DND-41 (cell line): ENCODE measurements at regions not wholly inside any gene's neighbourhood (a gene's known extent, or its start where the extent isn't known, plus 50 kb on each side); places are given as distances from the start of the nearest gene placed in this dataset.

Source experiments
- ATAC-seq: fragments of 200-7000 bp; cut with Tn5 transposase; 3 replicates; pipeline ENCODE4 v1.9.1; 2021; ENCODE audit warnings: low read depth; ENCODE audit not compliant: insufficient read depth
- DNase-seq: peaks from one replicate; pipeline ENCODE4 v3.0.0-alpha.2; 2020
- H2AFZ ChIP-seq: 2 replicates; pipeline ENCODE4 v1.6.0; 2012; ENCODE audit warnings: low read depth, low read length
- H3K27ac ChIP-seq: 2 replicates; pipeline ENCODE4 v1.5.1; 2012; ENCODE audit warnings: low read length, inconsistent platforms
- H3K27me3 ChIP-seq: fragments of 200-600 bp; sonication (generic); 2 replicates; pipeline ENCODE4 v1.6.0; 2012; ENCODE audit warnings: low read length, mild to moderate bottlenecking, inconsistent platforms; ENCODE audit not compliant: insufficient read depth, poor library complexity
- H3K36me3 ChIP-seq: 2 replicates; pipeline ENCODE4 v1.5.1; 2012; ENCODE audit warnings: low read length, inconsistent platforms; ENCODE audit not compliant: insufficient read depth
- H3K4me1 ChIP-seq: 2 replicates; pipeline ENCODE4 v1.5.1; 2012; ENCODE audit warnings: mild to moderate bottlenecking, low read length; ENCODE audit not compliant: insufficient read depth
- H3K4me2 ChIP-seq: 2 replicates; pipeline ENCODE4 v1.6.0; 2012; ENCODE audit warnings: mild to moderate bottlenecking, moderate library complexity, low read length, inconsistent platforms; ENCODE audit not compliant: insufficient read depth
- H3K4me3 ChIP-seq, 2 experiments: fragments of 200-600 bp in 1 of 2; shearing (Covaris generic) in 1 of 2; 2 replicates each; pipeline ENCODE4 v1.5.1; 2012 to 2016; ENCODE audit warnings: inconsistent platforms in 2 of 2, low read length in 2 of 2, mild to moderate bottlenecking in 2 of 2, low read depth in 1 of 2, moderate library complexity in 1 of 2
- H3K79me2 ChIP-seq: 2 replicates; pipeline ENCODE4 v1.6.0; 2012; ENCODE audit warnings: low read length, inconsistent platforms; ENCODE audit not compliant: insufficient read depth
- H3K9ac ChIP-seq: 2 replicates; pipeline ENCODE4 v1.6.0; 2012; ENCODE audit warnings: low read depth, mild to moderate bottlenecking, inconsistent platforms, low read length, moderate library complexity
- H3K9me3 ChIP-seq: 2 replicates; pipeline ENCODE4 v1.5.1; 2012; ENCODE audit warnings: low read length, moderate library complexity, mild to moderate bottlenecking, inconsistent platforms; ENCODE audit not compliant: insufficient read depth, severe bottlenecking
- H4K20me1 ChIP-seq: 2 replicates; pipeline ENCODE4 v1.6.0; 2012; ENCODE audit warnings: low read length; ENCODE audit not compliant: insufficient read depth
- EZH2 ChIP-seq: IDR thresholded peaks from 3 replicates; pipeline ENCODE4 v1.6.1; 2012; ENCODE audit warnings: borderline replicate concordance, low read depth, mild to moderate bottlenecking, moderate library complexity, low read length, inconsistent platforms; ENCODE audit not compliant: severe bottlenecking
- TF ChIP-seq, protein P1 (sequence below): IDR thresholded peaks from 2 replicates; pipeline ENCODE4 v1.5.1; 2012; ENCODE audit warnings: borderline replicate concordance, low read length, moderate library complexity, mild to moderate bottlenecking; ENCODE audit not compliant: poor library complexity, severe bottlenecking; ENCODE audit errors: extremely low read depth

DNA sequence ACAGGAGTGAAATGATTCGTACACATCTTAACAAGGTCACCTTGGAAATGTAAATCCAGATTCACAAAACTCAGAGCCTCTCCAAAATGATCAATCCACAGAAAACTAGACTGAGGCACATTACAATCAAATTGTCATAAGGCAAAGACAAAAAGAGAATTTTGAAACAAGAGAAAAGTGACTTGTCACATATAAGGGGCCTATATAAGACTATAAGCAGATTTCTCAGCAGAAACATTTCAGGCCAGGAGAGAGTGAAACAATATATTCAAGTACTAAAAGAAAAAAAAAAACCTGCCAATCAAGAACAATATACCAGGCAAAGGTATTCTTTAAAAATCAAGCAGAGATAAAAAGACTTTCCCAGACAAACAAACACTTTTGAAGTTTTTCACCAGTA lies 429.1 kb downstream of the BCAT1 start:
- Histone ChIP-seq H4K20me1 (no peaks in the 10 kb centered on the region), H3K27ac (no peak overlapping the region), H3K4me2 (no peak overlapping the region), H3K4me1 (peaks cover 28% of the 10 kb centered on the region), H2AFZ (no peak overlapping the region), H3K79me2 (no peaks in the 10 kb centered on the region), H3K36me3 (no peaks in the 10 kb centered on the region), H3K9ac (no peak overlapping the region), H3K27me3 (no peaks in the 10 kb centered on the region), H3K9me3 (peaks cover 28% of the 10 kb centered on the region), H3K4me3 (no peak overlapping the region)
- TF ChIP-seq EZH2, result no peak
- TF ChIP-seq, protein P1, sequence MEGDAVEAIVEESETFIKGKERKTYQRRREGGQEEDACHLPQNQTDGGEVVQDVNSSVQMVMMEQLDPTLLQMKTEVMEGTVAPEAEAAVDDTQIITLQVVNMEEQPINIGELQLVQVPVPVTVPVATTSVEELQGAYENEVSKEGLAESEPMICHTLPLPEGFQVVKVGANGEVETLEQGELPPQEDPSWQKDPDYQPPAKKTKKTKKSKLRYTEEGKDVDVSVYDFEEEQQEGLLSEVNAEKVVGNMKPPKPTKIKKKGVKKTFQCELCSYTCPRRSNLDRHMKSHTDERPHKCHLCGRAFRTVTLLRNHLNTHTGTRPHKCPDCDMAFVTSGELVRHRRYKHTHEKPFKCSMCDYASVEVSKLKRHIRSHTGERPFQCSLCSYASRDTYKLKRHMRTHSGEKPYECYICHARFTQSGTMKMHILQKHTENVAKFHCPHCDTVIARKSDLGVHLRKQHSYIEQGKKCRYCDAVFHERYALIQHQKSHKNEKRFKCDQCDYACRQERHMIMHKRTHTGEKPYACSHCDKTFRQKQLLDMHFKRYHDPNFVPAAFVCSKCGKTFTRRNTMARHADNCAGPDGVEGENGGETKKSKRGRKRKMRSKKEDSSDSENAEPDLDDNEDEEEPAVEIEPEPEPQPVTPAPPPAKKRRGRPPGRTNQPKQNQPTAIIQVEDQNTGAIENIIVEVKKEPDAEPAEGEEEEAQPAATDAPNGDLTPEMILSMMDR, result no peak
- ATAC-seq, result no peak
- DNase-seq, result no peak

DNA sequence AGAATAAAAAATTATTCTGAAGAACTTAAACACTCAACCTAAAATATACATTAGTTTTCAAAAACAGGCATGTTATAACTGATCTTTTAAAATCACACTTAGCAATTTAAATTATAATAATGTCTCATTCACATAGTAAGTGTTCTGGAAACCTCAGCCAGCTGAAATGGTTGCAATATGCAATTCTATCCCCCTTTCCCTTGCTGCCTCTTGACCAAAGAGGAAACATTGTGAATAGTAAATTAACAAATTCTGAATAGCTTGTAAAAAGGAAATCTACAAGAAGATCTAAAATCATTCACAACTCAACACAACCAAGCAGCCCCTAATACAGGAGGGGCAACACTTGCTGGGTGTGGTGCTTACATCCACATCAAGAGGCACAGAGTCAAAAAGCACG lies 431.9 kb downstream of the BCAT1 start:
- DNase-seq, result no peak
- H3K27ac ChIP-seq, result peak overlapping the region; percentile 1; the same call in 1 of the 2 replicates
- no peaks in the 10 kb centered on the region for H3K27me3 ChIP-seq
- peaks cover 28% of the 10 kb centered on the region for H3K9me3 ChIP-seq
- 0 out of 2 replicates have a peak overlapping the region, but pooled peaks have one; percentile 19 for H2AFZ ChIP-seq
- H4K20me1 ChIP-seq, result no peaks in the 10 kb centered on the region
- peak; percentile 68 for ATAC-seq
- H3K4me2 ChIP-seq, result no peak overlapping the region
- TF ChIP-seq, protein P1, result no peak
- no peak for TF ChIP-seq EZH2
- H3K9ac ChIP-seq, result no peak overlapping the region
- H3K4me1 ChIP-seq, result peaks cover 28% of the 10 kb centered on the region
- H3K4me3 ChIP-seq, result no peak overlapping the region
- H3K79me2 ChIP-seq, result no peaks in the 10 kb centered on the region
- H3K36me3 ChIP-seq, result no peaks in the 10 kb centered on the region

DNA sequence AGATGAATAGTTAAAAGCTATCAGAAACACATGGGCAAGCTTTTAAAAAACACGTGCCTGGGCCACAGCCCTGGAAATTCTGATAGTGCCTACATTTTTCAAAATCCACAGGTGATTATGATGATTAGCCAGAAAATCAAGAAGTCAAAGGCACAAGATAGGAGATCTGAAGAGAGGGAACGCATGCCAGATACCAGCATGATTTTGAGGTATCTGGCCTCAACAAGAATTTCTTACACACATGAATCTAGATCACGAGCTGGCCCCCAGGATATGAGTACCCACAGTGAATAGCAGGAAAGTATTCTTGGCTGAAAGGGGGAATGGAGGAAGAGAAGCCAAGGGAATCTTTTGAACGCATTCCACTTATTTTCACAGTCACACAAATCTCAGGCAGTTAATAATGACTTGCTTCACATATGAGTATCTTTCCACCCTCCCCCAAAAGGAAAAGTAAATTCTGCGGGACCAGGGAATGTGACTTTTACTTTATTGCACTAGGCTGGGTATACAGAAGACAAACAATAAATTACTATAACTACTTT lies 438.2 kb downstream of the BCAT1 start:
- Histone ChIP-seq H3K36me3 (no peaks in the 10 kb centered on the region), H3K27me3 (no peaks in the 10 kb centered on the region), H3K4me1 (peaks cover 8% of the 10 kb centered on the region), H2AFZ (no peak overlapping the region), H3K9me3 (no peaks in the 10 kb centered on the region), H3K27ac (no peak overlapping the region), H3K9ac (no peak overlapping the region), H4K20me1 (no peaks in the 10 kb centered on the region), H3K4me3 (no peak overlapping the region), H3K79me2 (no peaks in the 10 kb centered on the region), H3K4me2 (no peak overlapping the region)
- ATAC-seq, result no peak
- TF ChIP-seq EZH2, result no peak
- TF ChIP-seq, protein P1, result no peak
- no peak for DNase-seq

DNA sequence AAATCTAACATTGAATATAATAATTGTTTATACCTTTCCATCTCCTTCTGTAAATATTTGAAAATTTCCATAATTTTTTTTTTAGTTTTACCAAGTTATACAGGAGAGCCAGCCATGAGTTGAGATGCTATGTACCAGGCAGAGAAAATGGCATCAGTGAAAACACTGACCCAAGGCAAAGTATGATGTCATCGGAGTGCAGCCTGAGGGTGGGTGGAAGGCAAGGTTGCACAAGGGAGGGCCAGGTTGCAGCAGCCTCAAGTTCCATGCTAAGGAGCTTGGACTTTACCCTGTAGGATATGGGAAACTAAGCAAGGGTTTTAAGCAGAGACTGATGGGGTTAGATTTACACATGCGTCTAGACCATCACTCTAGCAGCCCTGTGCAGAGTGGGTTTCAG lies 441.1 kb downstream of the BCAT1 start:
- Histone ChIP-seq H3K36me3 (no peaks in the 10 kb centered on the region), H3K27me3 (no peaks in the 10 kb centered on the region), H3K9me3 (no peaks in the 10 kb centered on the region), H3K4me1 (peaks cover 7% of the 10 kb centered on the region; the same call in 1 of the 2 replicates), H3K4me2 (no peak overlapping the region), H3K4me3 (no peak overlapping the region), H2AFZ (no peak overlapping the region), H4K20me1 (no peaks in the 10 kb centered on the region), H3K9ac (no peak overlapping the region), H3K79me2 (no peaks in the 10 kb centered on the region), H3K27ac (no peak overlapping the region)
- no peak for DNase-seq
- ATAC-seq, result no peak; the same call in 2 of the 3 replicates
- TF ChIP-seq, protein P1, result no peak
- TF ChIP-seq EZH2, result no peak
